ENCODE measurements at regions not wholly inside any gene's neighbourhood (a gene's known extent, or its start where the extent isn't known, plus 50 kb on each side); places are given as distances from the start of the nearest gene placed in this dataset.

GRCh38 chr5:179472174-179472573 is 78.2 kb upstream of the RUFY1 start:
- TF ChIP-seq CTCF (IDR thresholded peaks at IDR 0.05; ENCODE audit: insufficient read depth, low read depth, low read length) (no peak), EZH2 (IDR thresholded peaks at IDR 0.05; ENCODE audit: insufficient read depth, low read length) (no peak)

Measured in astrocyte (in vitro differentiated cells and primary cell).